Sigmoid colon (tissue), 6 donors: ENCODE measurements at regions not wholly inside any gene's neighbourhood (a gene's known extent, or its start where the extent isn't known, plus 50 kb on each side); places are given as distances from the start of the nearest gene placed in this dataset.

ENCODE experiments used
- DNase-seq: peaks from one replicate; pipeline ENCODE4 v3.0.0-alpha.2; 2019
- H3K27ac ChIP-seq, 4 donors: fragments of 200-600 bp; sonication (generic); one replicate each; pipeline ENCODE4 v1.5.1; 2016 to 2019; ENCODE audit warnings: mild to moderate bottlenecking in 1 of 4
- H3K27me3 ChIP-seq, 3 donors: fragments of 200-600 bp; sonication (generic); one replicate each; pipeline ENCODE4 v1.5.1; 2019; ENCODE audit warnings: mild to moderate bottlenecking in 1 of 3
- H3K36me3 ChIP-seq, 4 donors: fragments of 200-600 bp; sonication (generic); one replicate each; pipeline ENCODE4 v1.5.1; 2016 to 2019
- H3K4me1 ChIP-seq, 4 donors: fragments of 200-600 bp; sonication (generic); one replicate each; pipeline ENCODE4 v1.5.1; 2017 to 2019
- H3K4me3 ChIP-seq, 4 donors: fragments of 200-600 bp; sonication (generic); one replicate each; pipeline ENCODE4 v1.5.1; 2017 to 2019; ENCODE audit warnings: mild to moderate bottlenecking in 2 of 4, moderate library complexity in 1 of 4
- H3K9me3 ChIP-seq, 4 donors: fragments of 200-600 bp in 3 of 4; sonication (generic) in 3 of 4; one replicate each; pipeline versions ENCODE4 v1.5.1 to v1.6.1; 2013 to 2019
- CTCF ChIP-seq, 4 experiments: fragments of 450-650 bp in 3 of 4; fragments of 200-600 bp in 1 of 4; IDR thresholded peaks; one replicate each; pipeline ENCODE4 v1.5.1; 2016 to 2019; ENCODE audit warnings: antibody characterized with exemption in 4 of 4, mild to moderate bottlenecking in 3 of 4, moderate library complexity in 2 of 4
- EP300 ChIP-seq, 4 donors: sonication (generic); formaldehyde crosslinking; IDR thresholded peaks; one replicate each; pipeline ENCODE4 v1.6.1; 2017; ENCODE audit warnings: antibody characterized with exemption in 4 of 4
- POLR2A ChIP-seq, 2 donors: fragments of 450-650 bp; IDR thresholded peaks; one replicate each; pipeline ENCODE4 v1.6.1; 2016; ENCODE audit warnings: antibody characterized with exemption in 2 of 2, mild to moderate bottlenecking in 2 of 2, moderate library complexity in 2 of 2
- POLR2AphosphoS5 ChIP-seq, 4 donors: sonication (generic); formaldehyde crosslinking; IDR thresholded peaks; one replicate each; pipeline ENCODE4 v1.6.1; 2017; ENCODE audit warnings: antibody characterized with exemption in 4 of 4
- WGBS, 2 donors: extraction: QIAGEN DNeasy Blood & Tissue Kit; methylation state at CpG; one replicate each; pipeline ENCODE4 v1.1.7; 2013; 5-methylcytosine and 5-hydroxymethylcytosine counted together
- intact Hi-C: fragments of 100-400 bp; cut with DNase I; formaldehyde crosslinking; loops from one replicate; pipeline ENCODE4 v1.15.1; 2023
- donor health status: healthy with polysubstance abuse.
- donor health status: healthy.

- H3K4me1 ChIP-seq: peaks cover 0 to 30% (median 27%) of the 10 kb centered on the region in 4 donors
Observed at GRCh38 chr21:45351526-45352275, 53.3 kb upstream of the COL18A1 start.

GRCh38 chr21:45352621-45353139 is 52.3 kb upstream of the COL18A1 start:
- Histone ChIP-seq H3K27me3 (no peaks in the 10 kb centered on the region), H3K36me3 (no peaks in the 10 kb centered on the region), H3K4me1 (peaks cover 0 to 30% (median 26%) of the 10 kb centered on the region in 4 donors), H3K9me3 (no peaks in the 10 kb centered on the region), H3K4me3 (no peak overlapping the region), H3K27ac (no peak overlapping the region)
- 90% methylated on average over 26 of the region's 26 CpGs for WGBS, 2 donors
- TF ChIP-seq POLR2AphosphoS5 (IDR thresholded peaks at IDR 0.05) (no peak), CTCF (IDR thresholded peaks at IDR 0.05) (no peak)
- intact Hi-C loops: loop anchor here (5.0 kb wide), 1 partner anchor 85 kb away; no protein-coding TSS in a partner anchor
- DNase-seq: no peak

More at GRCh38 chr21:45351526-45352275, 53.3 kb upstream of the COL18A1 start:
- Histone ChIP-seq H3K27me3 (no peaks in the 10 kb centered on the region), H3K27ac (peak overlapping the region in 1 of 4 donors; percentile 13), H3K4me3 (no peak overlapping the region), H3K36me3 (no peaks in the 10 kb centered on the region), H3K9me3 (no peaks in the 10 kb centered on the region)
- intact Hi-C loops: loop anchor here (5.0 kb wide), 1 partner anchor 86 kb away; no protein-coding TSS in a partner anchor
- DNase-seq: no peak
- TF ChIP-seq EP300 (IDR thresholded peaks at IDR 0.05) (no peak), POLR2A (IDR thresholded peaks at IDR 0.05) (no peak), POLR2AphosphoS5 (IDR thresholded peaks at IDR 0.05) (no peak), CTCF (IDR thresholded peaks at IDR 0.05) (no peak)
- 82 to 89% methylated on average over 12 of the region's 12 CpGs for WGBS, 2 donors

GRCh38 chr21:45353200-45353599 is 51.8 kb upstream of the COL18A1 start:
- 61 to 73% methylated on average over 3 of the region's 3 CpGs for WGBS, 2 donors
- H3K27ac ChIP-seq: no peak overlapping the region
- intact Hi-C loops: loop anchor here (5.0 kb wide), 1 partner anchor 84 kb away; no protein-coding TSS in a partner anchor
- peaks cover 0 to 31% (median 25%) of the 10 kb centered on the region in 4 donors for H3K4me1 ChIP-seq
- H3K9me3 ChIP-seq: no peaks in the 10 kb centered on the region
- TF ChIP-seq EP300 (IDR thresholded peaks at IDR 0.05) (no peak), CTCF (IDR thresholded peaks at IDR 0.05) (no peak), POLR2AphosphoS5 (IDR thresholded peaks at IDR 0.05) (no peak), POLR2A (IDR thresholded peaks at IDR 0.05) (no peak)
- H3K27me3 ChIP-seq: no peaks in the 10 kb centered on the region
- no peak overlapping the region for H3K4me3 ChIP-seq
- H3K36me3 ChIP-seq: no peaks in the 10 kb centered on the region
- no peak for DNase-seq

GRCh38 chr21:45354970-45355369 is 50.0 kb upstream of the COL18A1 start:
- H3K36me3 ChIP-seq: no peaks in the 10 kb centered on the region
- no peaks in the 10 kb centered on the region for H3K27me3 ChIP-seq
- peaks cover 0 to 18% (median 14%) of the 10 kb centered on the region in 4 donors for H3K4me1 ChIP-seq
- no peak for DNase-seq
- TF ChIP-seq POLR2AphosphoS5 (IDR thresholded peaks at IDR 0.05): no peak
- TF ChIP-seq POLR2A (IDR thresholded peaks at IDR 0.05): no peak
- no peak for TF ChIP-seq CTCF (IDR thresholded peaks at IDR 0.05)
- no peak for TF ChIP-seq EP300 (IDR thresholded peaks at IDR 0.05)
- H3K9me3 ChIP-seq: no peaks in the 10 kb centered on the region
- no peak overlapping the region for H3K4me3 ChIP-seq
- WGBS, 2 donors: 25 to 56% methylated on average over 5 of the region's 5 CpGs
- no peak overlapping the region for H3K27ac ChIP-seq
- intact Hi-C loops: loop anchor here (5.0 kb wide), 1 partner anchor 82 kb away; no protein-coding TSS in a partner anchor
